ENCODE measurements at regions not wholly inside any gene's neighbourhood (a gene's known extent, or its start where the extent isn't known, plus 50 kb on each side); places are given as distances from the start of the nearest gene placed in this dataset.
"Not testable (repeated sequence)": the region's sequence is repeated elsewhere in the genome, so short reads cannot be mapped to it uniquely, and the experiment has no call there.

DNA sequence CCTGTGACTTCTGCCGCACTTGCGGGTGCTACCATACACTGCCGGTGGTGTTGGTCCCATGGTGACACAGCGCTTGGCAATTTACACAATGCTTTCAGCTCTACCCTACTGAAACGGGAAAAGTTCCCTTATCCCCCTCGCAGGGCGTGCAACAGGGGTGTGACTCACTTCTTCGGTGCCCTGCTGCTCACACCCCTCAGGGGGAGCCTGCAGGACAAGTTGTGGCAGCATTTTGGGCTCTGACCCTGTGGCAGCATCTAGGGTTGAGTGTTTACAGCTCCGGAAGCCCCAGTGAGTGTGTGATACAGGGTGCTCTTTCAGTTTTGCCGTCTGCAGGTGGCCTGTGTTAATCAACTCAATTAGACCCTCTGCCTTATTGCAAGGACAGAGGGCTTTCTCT lies 324.7 kb upstream of the RGMA start:
- DNase-seq = no peak

- DNase-seq = no peak
Observed at GRCh38 chr15:93399121-93399520, 310.1 kb upstream of the RGMA start.

- no peak for DNase-seq
Observed at GRCh38 chr15:93389211-93389610, 300.2 kb upstream of the RGMA start.

DNA sequence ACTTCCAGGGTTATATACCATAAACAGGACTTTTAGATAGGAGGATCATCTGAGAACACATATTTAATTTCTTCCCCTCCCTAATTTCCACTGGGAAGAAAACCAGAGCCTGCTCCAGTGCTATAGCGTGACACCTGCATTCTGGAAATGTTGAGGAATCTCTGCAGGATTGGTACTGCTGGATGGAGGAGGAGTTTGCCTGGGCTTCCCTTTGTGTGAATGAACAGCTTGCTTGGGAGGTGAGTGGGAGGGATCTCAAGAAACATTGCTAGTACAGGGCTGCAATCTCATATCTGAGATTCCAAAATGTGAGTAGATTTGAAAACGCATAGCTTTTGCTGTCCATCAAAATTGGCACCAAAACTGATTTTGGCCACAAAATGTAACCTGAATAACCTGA lies 295.9 kb upstream of the RGMA start:
- no peak for DNase-seq

- no peak for DNase-seq
Observed at GRCh38 chr15:93382200-93382820, 293.3 kb upstream of the RGMA start.

GRCh38 chr15:93378558-93378957 lies 289.5 kb upstream of the RGMA start:
- no peak for DNase-seq

GRCh38 chr15:93372865-93373223 lies 283.8 kb upstream of the RGMA start:
- DNase-seq = no peak

- DNase-seq = no peak
Observed at GRCh38 chr15:93372208-93372864, 283.3 kb upstream of the RGMA start.

GRCh38 chr15:93366387-93367100 lies 277.5 kb upstream of the RGMA start:
- no peak for DNase-seq

GRCh38 chr15:93362821-93363220 lies 273.8 kb upstream of the RGMA start:
- DNase-seq = no peak

GRCh38 chr15:93362203-93362602 lies 273.2 kb upstream of the RGMA start:
- no peak for DNase-seq

DNA sequence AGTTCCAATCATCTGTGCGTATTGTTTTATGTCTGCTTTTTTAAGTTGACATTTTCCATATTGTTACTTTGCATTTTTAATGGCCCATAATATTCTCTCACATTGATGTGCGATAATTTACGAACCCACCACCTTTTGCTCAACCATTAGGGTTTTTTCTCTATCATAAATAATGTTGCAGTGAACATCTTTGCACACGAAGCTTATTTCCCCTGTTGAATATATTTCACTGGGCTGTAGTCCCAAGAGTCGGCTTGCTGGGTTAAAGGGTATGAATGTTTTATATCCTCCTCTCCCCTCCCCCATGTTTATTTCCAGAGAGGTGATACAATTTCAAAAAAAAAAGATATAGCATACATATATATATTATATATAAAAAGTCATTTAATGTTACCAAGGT lies 272.7 kb upstream of the RGMA start:
- no peak for DNase-seq

- DNase-seq = no peak
Observed at GRCh38 chr15:93360976-93361375, 272.0 kb upstream of the RGMA start.

- DNase-seq = no peak
Observed at GRCh38 chr15:93360318-93360717, 271.3 kb upstream of the RGMA start.

GRCh38 chr15:93359425-93360131 lies 270.6 kb upstream of the RGMA start:
- no peak for DNase-seq

- no peak for DNase-seq
Observed at GRCh38 chr15:93359060-93359408, 270.0 kb upstream of the RGMA start.

- no peak for DNase-seq
Observed at GRCh38 chr15:93358166-93359059, 269.4 kb upstream of the RGMA start.

DNA sequence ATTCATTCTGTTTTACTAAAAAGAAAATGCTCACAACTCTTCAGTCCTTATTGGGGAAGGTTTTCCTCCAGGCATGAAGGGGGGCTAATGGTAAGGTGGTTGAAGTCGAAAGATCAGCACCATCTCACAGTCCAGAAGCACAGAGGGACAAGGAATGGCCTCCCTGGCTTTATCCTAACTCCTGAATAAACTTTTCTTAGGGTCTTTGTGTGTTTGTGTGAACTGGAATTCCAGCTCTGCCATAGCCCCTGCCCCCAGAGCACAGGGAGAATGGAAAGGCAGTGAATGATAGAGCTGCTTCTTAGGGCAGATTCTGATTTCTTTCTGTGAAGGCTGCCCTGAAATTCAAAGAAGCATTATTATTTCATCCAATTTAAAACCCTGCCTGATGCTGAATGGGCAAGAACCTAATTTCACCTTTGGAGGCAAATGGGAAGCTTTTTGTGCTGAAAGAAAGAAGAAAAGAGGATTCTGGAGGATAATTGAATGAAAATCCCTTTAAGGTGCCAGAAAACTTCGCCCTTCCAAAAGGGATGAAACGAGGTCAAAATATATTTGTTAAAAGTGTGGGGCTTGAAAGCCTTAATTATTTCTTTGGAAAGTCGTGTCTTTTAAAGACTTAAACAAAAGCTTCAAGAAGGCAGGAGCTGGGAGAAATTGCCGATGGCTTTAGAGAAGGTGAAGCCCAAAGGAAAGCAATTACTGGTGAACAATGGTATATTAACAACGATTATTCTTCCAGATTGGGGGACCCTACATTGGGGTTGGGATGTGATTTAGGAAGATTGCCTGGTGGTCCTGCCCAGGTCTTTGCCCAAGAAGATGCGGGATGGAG lies 259.9 kb upstream of the RGMA start:
- no peak for DNase-seq

- no peak for DNase-seq
Observed at GRCh38 chr15:93347986-93348385, 259.0 kb upstream of the RGMA start.

DNA sequence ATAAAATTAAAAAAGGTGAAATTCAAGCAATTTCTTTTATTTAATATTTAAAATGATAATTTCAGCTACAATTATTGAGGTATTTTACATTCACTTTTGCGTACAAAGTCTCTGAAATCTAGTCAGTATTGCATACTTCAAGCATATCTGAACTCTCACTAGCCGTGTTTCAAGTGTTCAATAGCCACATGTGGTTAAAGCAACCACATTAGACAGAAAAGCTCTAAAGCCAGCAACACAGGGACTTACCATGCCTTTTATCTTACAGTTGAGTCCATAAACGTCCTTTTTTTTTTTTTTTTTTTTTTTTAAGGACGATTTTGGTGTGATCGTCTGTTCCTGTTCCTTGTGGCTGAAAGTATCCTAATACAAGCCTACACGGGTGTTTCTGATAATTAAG lies 257.0 kb upstream of the RGMA start:
- DNase-seq = no peak

- DNase-seq = not testable (repeated sequence)
Observed at GRCh38 chr15:93343402-93343801, 254.4 kb upstream of the RGMA start.

- no peak for DNase-seq
Observed at GRCh38 chr15:93341164-93341563, 252.2 kb upstream of the RGMA start.
